ENCODE measurements at regions not wholly inside any gene's neighbourhood (a gene's known extent, or its start where the extent isn't known, plus 50 kb on each side); places are given as distances from the start of the nearest gene placed in this dataset.

DNA sequence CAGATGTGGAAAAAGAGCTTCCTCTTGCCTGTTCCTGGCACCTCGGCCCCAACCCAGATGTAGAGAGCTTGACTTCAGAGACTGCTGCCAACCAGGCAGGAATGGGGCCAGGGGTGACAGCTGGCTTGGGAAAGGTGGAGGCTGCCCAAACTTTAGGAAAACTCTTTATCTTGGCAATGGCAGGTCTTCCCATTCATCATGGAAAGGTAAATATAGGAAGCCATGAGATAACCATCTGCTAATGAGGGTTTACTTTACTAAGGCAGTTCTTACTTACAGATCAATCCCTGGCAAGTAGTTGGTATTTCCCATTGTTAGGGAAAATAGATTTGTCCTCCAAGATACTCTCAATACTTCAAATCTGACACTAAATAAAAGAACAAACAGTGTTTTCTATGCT is 143.1 kb upstream of the NUDT4 start:
- TF ChIP-seq, protein P1, sequence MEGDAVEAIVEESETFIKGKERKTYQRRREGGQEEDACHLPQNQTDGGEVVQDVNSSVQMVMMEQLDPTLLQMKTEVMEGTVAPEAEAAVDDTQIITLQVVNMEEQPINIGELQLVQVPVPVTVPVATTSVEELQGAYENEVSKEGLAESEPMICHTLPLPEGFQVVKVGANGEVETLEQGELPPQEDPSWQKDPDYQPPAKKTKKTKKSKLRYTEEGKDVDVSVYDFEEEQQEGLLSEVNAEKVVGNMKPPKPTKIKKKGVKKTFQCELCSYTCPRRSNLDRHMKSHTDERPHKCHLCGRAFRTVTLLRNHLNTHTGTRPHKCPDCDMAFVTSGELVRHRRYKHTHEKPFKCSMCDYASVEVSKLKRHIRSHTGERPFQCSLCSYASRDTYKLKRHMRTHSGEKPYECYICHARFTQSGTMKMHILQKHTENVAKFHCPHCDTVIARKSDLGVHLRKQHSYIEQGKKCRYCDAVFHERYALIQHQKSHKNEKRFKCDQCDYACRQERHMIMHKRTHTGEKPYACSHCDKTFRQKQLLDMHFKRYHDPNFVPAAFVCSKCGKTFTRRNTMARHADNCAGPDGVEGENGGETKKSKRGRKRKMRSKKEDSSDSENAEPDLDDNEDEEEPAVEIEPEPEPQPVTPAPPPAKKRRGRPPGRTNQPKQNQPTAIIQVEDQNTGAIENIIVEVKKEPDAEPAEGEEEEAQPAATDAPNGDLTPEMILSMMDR (conservative IDR thresholded peaks at IDR 0.05; ENCODE audit: low read depth, low read length) = no peak
- TF ChIP-seq EZH2 (IDR thresholded peaks at IDR 0.05; ENCODE audit: borderline replicate concordance, low read depth, low read length, poor library complexity, severe bottlenecking) = no peak
